HUES64 (cell line): ENCODE measurements at regions not wholly inside any gene's neighbourhood (a gene's known extent, or its start where the extent isn't known, plus 50 kb on each side); places are given as distances from the start of the nearest gene placed in this dataset.
"Not testable (repeated sequence)": the region's sequence is repeated elsewhere in the genome, so short reads cannot be mapped to it uniquely, and the experiment has no call there.

Source experiments
- H3K27ac ChIP-seq: 2 replicates; pipeline ENCODE4 v1.7.0; 2013; ENCODE audit warnings: low read depth, low read length, inconsistent platforms
- H3K27me3 ChIP-seq: 2 replicates; pipeline ENCODE4 v1.6.1; 2013; ENCODE audit warnings: mild to moderate bottlenecking, low read length; ENCODE audit not compliant: insufficient read depth
- H3K36me3 ChIP-seq: 2 replicates; pipeline ENCODE4 v1.6.1; 2013; ENCODE audit warnings: mild to moderate bottlenecking, low read length; ENCODE audit not compliant: insufficient read depth
- H3K4me1 ChIP-seq: 2 replicates; pipeline ENCODE4 v1.6.1; 2013; ENCODE audit warnings: mild to moderate bottlenecking, low read length, moderate library complexity; ENCODE audit not compliant: insufficient read depth
- H3K4me3 ChIP-seq: 2 replicates; pipeline ENCODE4 v1.5.1; 2013; ENCODE audit warnings: mild to moderate bottlenecking, low read length, moderate library complexity
- H3K9ac ChIP-seq: 2 replicates; pipeline ENCODE4 v1.6.1; 2013; ENCODE audit warnings: mild to moderate bottlenecking, low read depth, low read length
- H3K9me3 ChIP-seq: 2 replicates; pipeline ENCODE4 v1.6.1; 2013; ENCODE audit warnings: low read depth, low read length; ENCODE audit not compliant: insufficient read depth
- WGBS: fragments of 150-250, 120-280 bp; methylation state at CpG from one replicate; pipeline ENCODE4 v1.1.7; 2013; ENCODE audit warnings: missing lambda C conversion rate; 5-methylcytosine and 5-hydroxymethylcytosine counted together

GRCh38 chrX:20715176-20715575, 448.5 kb upstream of the RPS6KA3 start:
- H3K36me3 ChIP-seq: no peaks in the 10 kb centered on the region
- H3K9ac ChIP-seq: no peak overlapping the region
- no peaks in the 10 kb centered on the region for H3K27me3 ChIP-seq
- peaks cover 6% of the 10 kb centered on the region; the same call in 1 of the 2 replicates for H3K9me3 ChIP-seq
- no peak overlapping the region for H3K27ac ChIP-seq
- WGBS: 93% methylated on average over 3 of the region's 3 CpGs
- no peak overlapping the region for H3K4me3 ChIP-seq
- peaks cover 4% of the 10 kb centered on the region for H3K4me1 ChIP-seq

DNA sequence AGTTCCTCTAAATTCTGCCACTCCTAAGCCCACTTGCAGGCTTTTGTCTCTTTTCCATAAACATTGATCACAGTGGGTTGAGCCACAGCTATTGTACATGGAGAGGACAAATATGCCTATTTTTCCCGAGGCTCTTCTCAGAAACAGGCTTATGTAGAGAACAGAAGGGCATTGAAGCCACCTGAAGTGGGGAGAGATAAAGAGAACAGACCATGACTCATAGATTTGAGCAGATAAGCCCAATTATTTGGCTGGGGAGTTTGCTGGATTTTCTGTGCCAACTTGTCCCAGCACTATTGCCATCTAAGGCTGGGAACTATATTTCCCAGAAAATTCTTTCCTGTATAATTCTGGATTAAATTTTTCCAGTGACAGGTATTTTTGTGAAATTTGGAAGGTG, 446.1 kb upstream of the RPS6KA3 start:
- Histone ChIP-seq H3K9ac (no peak overlapping the region), H3K4me3 (no peak overlapping the region), H3K27me3 (no peaks in the 10 kb centered on the region), H3K27ac (no peak overlapping the region), H3K9me3 (peaks cover 6% of the 10 kb centered on the region; the same call in 1 of the 2 replicates), H3K36me3 (no peaks in the 10 kb centered on the region), H3K4me1 (no peaks in the 10 kb centered on the region)
- no CpG with 5 or more reads among the region's 1 CpG for WGBS

- no peaks in the 10 kb centered on the region for H3K4me1 ChIP-seq
- 98% methylated on average over 3 of the region's 3 CpGs for WGBS
- H3K9ac ChIP-seq: no peak overlapping the region
- H3K4me3 ChIP-seq: no peak overlapping the region
- H3K27ac ChIP-seq: no peak overlapping the region
- no peaks in the 10 kb centered on the region for H3K36me3 ChIP-seq
- no peaks in the 10 kb centered on the region for H3K9me3 ChIP-seq
- no peaks in the 10 kb centered on the region for H3K27me3 ChIP-seq
Observed at GRCh38 chrX:20711366-20711765, 444.7 kb upstream of the RPS6KA3 start.

DNA sequence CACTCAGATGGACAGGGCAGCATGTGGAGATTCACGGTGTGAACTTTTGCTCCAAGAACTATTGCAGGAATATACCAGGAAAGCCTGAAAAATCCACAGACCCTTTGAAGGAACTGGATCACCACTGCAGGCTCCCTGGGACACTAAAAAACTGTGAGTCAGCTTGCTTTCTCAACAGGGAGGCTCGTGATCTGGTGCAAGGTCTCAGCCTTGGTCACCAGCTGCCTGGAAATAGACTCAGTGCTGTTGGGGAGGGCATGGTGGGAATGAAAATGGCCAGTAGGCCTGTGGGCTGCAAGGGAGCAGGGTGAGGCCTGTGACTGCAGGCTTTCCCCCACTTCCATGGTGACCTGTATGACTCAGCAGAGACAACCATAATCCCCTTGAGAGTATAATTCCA, 426.4 kb upstream of the RPS6KA3 start:
- Histone ChIP-seq H3K4me3 (no peak overlapping the region), H3K4me1 (no peaks in the 10 kb centered on the region), H3K27me3 (no peaks in the 10 kb centered on the region), H3K9me3 (no peaks in the 10 kb centered on the region), H3K9ac (no peak overlapping the region), H3K36me3 (no peaks in the 10 kb centered on the region), H3K27ac (no peak overlapping the region)
- WGBS: 93% methylated on average over 2 of the region's 2 CpGs

DNA sequence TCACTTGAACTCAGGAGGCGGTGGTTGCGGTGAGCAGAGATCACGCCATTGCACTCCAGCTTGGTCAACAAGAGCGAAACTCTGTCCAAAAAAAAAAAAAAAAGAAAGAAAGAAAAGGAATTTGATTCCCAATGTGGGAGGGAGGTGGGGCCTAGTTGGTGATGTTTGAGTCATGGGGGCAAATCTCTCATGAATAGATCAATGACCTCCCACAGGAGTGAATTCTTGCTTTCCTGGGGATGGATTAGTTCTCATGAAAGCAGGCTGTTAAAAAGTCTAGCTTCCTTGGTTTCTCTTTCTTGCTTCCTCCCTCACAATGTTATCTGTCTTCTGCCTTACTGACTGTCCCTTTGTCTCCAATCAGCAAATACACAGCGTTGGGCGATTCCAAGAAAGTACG, 419.5 kb upstream of the RPS6KA3 start:
- no peak overlapping the region for H3K4me3 ChIP-seq
- H3K9me3 ChIP-seq: no peaks in the 10 kb centered on the region
- H3K27ac ChIP-seq: no peak overlapping the region
- H3K27me3 ChIP-seq: no peaks in the 10 kb centered on the region
- no peak overlapping the region for H3K9ac ChIP-seq
- H3K4me1 ChIP-seq: no peaks in the 10 kb centered on the region
- 91% methylated on average over 5 of the region's 7 CpGs for WGBS
- no peaks in the 10 kb centered on the region for H3K36me3 ChIP-seq

GRCh38 chrX:20685652-20686051, 418.9 kb upstream of the RPS6KA3 start:
- Histone ChIP-seq H3K9ac (no peak overlapping the region), H3K4me1 (no peaks in the 10 kb centered on the region), H3K9me3 (no peaks in the 10 kb centered on the region), H3K27me3 (no peaks in the 10 kb centered on the region), H3K27ac (no peak overlapping the region), H3K36me3 (no peaks in the 10 kb centered on the region), H3K4me3 (no peak overlapping the region)
- WGBS: 99% methylated on average over 5 of the region's 5 CpGs

- Histone ChIP-seq H3K4me1 (no peaks in the 10 kb centered on the region), H3K9ac (no peak overlapping the region), H3K27me3 (no peaks in the 10 kb centered on the region), H3K27ac (no peak overlapping the region), H3K36me3 (no peaks in the 10 kb centered on the region), H3K9me3 (no peaks in the 10 kb centered on the region), H3K4me3 (no peak overlapping the region)
- WGBS: 80% methylated on average over 1 of the region's 1 CpG
Observed at GRCh38 chrX:20681683-20682082, 415.0 kb upstream of the RPS6KA3 start.

DNA sequence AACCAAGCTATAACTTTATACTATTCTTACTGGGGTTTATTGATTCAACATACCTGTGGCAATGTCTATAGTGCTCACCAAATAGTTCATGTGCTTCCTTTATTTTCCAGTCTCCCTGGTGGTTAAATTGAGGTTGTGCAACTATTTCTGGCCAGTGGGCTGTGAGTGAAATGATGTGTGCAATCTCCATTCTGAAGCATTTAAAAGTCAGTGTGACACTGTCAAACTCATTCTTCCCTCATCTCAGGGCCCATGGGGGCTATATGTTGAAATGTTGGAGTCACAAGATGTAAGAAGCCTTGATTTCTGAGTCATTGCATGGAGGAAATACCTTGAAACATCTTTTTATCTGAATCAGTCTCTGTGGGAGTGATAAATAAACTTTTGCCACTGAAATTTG, 414.3 kb upstream of the RPS6KA3 start:
- no peaks in the 10 kb centered on the region for H3K9me3 ChIP-seq
- H3K9ac ChIP-seq: no peak overlapping the region
- H3K4me1 ChIP-seq: no peaks in the 10 kb centered on the region
- H3K4me3 ChIP-seq: no peak overlapping the region
- no peak overlapping the region for H3K27ac ChIP-seq
- H3K36me3 ChIP-seq: no peaks in the 10 kb centered on the region
- no peaks in the 10 kb centered on the region for H3K27me3 ChIP-seq

- H3K4me3 ChIP-seq: no peak overlapping the region
- H3K9me3 ChIP-seq: no peaks in the 10 kb centered on the region
- no peak overlapping the region for H3K9ac ChIP-seq
- WGBS: 90% methylated on average over 1 of the region's 2 CpGs
- no peak overlapping the region for H3K27ac ChIP-seq
- H3K36me3 ChIP-seq: no peaks in the 10 kb centered on the region
- H3K4me1 ChIP-seq: no peaks in the 10 kb centered on the region
- H3K27me3 ChIP-seq: no peaks in the 10 kb centered on the region
Observed at GRCh38 chrX:20672476-20672875, 405.8 kb upstream of the RPS6KA3 start.

GRCh38 chrX:20671746-20672145, 405.0 kb upstream of the RPS6KA3 start:
- 100% methylated on average over 3 of the region's 3 CpGs for WGBS

DNA sequence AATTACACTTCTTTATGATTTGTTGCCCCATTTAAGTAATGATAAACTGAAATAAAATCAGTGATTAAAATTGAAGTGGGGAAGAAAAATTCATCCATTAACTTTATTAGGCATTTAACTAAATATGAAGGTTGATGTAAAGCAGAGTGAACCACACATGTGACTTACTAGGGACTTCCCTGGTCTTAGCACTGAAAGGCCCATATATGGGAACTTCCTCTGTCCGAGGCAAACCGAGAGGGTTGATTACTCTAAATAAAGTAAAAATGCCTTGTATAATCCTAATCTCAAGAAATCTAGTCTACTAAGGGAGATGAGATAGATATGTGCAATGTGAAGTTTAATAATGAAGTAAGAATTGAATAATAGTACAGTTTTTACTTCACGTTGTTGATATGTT, 403.9 kb upstream of the RPS6KA3 start:
- WGBS: 100% methylated on average over 1 of the region's 3 CpGs
- Histone ChIP-seq H3K9me3 (no peaks in the 10 kb centered on the region), H3K4me3 (no peak overlapping the region), H3K27ac (no peak overlapping the region), H3K36me3 (no peaks in the 10 kb centered on the region), H3K27me3 (no peaks in the 10 kb centered on the region), H3K9ac (no peak overlapping the region), H3K4me1 (no peaks in the 10 kb centered on the region)

More at GRCh38 chrX:20671746-20672145, 405.0 kb upstream of the RPS6KA3 start:
- not testable (repeated sequence) for H3K4me1 ChIP-seq, H3K9me3 ChIP-seq, H3K9ac ChIP-seq, H3K27me3 ChIP-seq, H3K36me3 ChIP-seq, H3K4me3 ChIP-seq, H3K27ac ChIP-seq

- no peak overlapping the region for H3K4me3 ChIP-seq
- H3K27me3 ChIP-seq: no peaks in the 10 kb centered on the region
- H3K9me3 ChIP-seq: no peaks in the 10 kb centered on the region
- H3K9ac ChIP-seq: no peak overlapping the region
- peaks cover 6% of the 10 kb centered on the region for H3K4me1 ChIP-seq
- H3K36me3 ChIP-seq: no peaks in the 10 kb centered on the region
- WGBS: 80% methylated on average over 1 of the region's 1 CpG
- H3K27ac ChIP-seq: no peak overlapping the region
Observed at GRCh38 chrX:20668550-20668949, 401.8 kb upstream of the RPS6KA3 start.
